CD4-positive, alpha-beta T cell treated with Interleukin-4 for 4 hours (primary cell): ENCODE measurements at regions not wholly inside any gene's neighbourhood (a gene's known extent, or its start where the extent isn't known, plus 50 kb on each side); places are given as distances from the start of the nearest gene placed in this dataset.
"Not testable (repeated sequence)": the region's sequence is repeated elsewhere in the genome, so short reads cannot be mapped to it uniquely, and the experiment has no call there.

Source experiments
- DNase-seq: peaks from one replicate; pipeline ENCODE4 v3.0.0-alpha.2; 2020

GRCh38 chr4:187449702-187450101 is 545.9 kb upstream of the ZFP42 start:
- DNase-seq, result no peak

DNA sequence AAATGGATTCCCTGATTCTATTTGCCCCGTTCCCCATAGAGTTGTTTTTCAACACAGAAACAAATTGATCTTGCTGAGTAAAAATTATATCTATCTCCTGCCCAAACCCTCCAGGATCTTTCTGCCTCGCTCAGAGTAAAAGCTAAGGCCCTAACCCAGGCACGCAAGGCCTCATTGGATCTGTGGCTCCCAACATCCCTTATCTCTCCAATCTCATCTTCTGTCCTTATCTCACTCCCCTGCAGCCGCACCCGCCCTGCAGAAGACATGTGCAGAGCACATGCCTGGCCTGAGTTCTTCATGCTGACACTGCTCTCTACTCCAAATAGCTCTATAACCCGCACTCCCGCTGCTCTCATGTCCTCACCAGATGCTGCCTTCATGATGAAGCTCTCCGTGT is 543.8 kb upstream of the ZFP42 start:
- no peak for DNase-seq

GRCh38 chr4:187460016-187460415 is 535.6 kb upstream of the ZFP42 start:
- DNase-seq, result no peak

- DNase-seq, result no peak
Measured at GRCh38 chr4:187464573-187464972, 531.0 kb upstream of the ZFP42 start.

DNA sequence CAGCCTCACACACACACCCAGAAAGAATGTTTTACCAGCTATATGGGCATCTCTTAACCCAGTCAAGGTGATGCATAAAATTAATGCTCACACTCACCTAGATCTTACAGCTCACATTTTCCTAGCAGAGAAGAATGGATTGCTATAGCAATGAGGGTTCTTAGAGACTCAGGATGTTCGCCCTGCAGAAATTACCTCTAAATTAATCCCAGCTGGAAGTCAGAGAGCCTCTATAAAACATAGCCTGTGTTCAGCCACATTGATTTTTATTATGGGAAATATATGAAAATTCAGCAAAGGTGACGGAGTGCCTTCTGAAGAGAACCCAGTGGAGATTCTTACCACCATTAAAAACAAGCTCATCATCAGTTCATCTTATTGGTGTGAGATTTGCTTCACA is 528.3 kb upstream of the ZFP42 start:
- DNase-seq, result no peak

- no peak for DNase-seq
Measured at GRCh38 chr4:187469627-187470026, 525.9 kb upstream of the ZFP42 start.

DNA sequence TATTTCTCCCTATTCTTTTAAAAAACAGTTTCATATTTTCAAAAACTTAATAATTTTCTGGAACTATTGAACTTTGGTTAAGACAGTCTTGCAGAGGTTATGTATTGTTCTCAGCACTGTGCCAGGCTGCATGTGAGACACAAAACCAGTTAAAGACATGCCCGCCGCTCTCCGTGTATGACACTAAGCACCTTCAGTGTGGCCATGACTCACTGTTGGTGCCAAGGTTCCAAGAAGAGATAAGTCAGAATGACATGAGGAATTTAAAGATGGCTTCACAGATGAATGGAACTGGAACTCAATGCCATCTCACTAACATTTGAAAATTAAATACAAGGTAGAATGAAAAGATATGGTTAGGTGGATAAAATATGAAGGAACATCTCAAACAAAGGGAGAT is 525.5 kb upstream of the ZFP42 start:
- DNase-seq, result no peak

DNA sequence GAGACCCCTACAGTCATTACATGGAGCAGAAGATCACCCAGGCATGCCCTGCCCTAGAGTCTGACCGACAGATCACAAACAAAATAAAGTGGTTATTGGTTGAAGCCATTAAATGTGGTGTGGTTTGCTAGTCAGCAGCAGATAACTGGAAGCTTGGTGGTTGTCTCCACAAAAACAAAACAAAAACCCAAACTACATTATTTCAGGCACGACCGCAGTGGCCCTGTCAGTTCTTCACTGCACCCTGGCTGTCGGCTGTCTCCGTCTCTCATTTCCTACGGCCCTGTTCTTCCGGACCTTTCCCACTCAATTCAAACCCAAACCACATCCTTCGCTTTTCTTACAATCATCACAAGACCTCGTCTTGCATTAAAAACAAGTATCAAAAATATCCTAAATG is 521.3 kb upstream of the ZFP42 start:
- DNase-seq, result no peak

DNA sequence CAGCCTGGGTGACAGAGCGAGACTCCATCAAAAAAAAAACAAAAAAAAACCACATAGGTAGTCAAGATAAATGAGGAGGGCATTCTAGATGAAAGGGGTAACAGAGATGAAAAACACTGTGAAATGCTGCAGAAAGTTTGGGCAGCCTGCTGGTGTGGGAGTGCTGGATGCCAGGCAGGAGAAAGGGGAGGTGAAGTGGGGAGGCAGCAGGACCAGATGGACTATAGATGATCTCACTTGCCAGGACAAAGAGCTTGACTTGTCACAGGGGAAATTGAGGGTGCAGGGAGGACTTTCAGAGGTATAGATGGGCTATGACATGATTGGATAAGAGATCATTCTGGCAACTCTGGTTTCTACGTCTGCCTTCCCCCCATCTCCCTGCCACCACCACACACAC is 519.7 kb upstream of the ZFP42 start:
- DNase-seq, result no peak

- no peak for DNase-seq
Measured at GRCh38 chr4:187477224-187477623, 518.3 kb upstream of the ZFP42 start.

- DNase-seq, result no peak
Measured at GRCh38 chr4:187478292-187479140, 517.1 kb upstream of the ZFP42 start.

- no peak for DNase-seq
Measured at GRCh38 chr4:187479511-187479910, 516.1 kb upstream of the ZFP42 start.

DNA sequence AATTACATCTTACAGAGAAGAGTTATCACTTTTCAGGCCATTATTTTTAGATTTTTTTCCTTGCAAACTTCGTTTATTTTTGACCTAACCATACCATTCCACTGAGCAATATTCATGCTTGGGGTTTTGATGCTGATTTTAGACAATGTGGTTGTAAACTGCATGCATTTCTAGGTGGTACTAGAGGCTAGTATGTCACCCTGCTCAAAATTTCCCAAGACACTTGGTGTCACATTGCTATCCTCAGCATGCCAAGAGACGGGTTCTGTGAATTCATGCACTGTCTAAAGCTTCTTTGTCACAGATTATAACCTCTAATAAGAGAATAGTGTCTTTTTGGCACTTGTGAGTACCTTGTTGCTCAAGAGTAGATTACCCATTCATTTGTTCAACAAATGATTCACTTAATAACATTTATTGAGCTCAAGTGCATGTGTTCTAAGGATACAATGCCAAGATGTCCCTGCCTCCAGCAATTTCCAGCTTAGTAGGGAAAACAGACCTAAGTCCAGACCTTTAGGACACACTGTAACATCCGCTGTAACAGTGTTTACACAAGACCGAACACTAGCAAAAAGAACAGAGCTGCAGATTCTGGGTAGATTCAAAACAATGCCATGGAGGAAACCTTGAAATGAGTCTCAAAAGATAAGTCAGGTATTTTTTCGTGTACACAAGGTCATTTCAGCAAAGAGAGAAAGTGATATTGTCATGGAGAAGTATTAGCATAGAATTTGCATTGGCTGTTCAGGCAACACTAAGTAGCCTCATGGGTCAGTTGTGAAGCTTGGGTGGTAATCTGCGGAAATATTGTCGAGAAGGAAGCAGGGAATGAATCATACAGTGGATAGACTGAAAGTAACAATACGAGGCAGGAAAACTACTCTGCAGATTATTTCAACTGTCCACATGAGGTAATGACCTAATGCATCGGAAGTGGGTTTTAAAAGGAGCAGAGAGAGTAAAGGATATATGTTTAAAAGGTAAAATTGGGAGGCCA is 515.1 kb upstream of the ZFP42 start:
- no peak for DNase-seq

DNA sequence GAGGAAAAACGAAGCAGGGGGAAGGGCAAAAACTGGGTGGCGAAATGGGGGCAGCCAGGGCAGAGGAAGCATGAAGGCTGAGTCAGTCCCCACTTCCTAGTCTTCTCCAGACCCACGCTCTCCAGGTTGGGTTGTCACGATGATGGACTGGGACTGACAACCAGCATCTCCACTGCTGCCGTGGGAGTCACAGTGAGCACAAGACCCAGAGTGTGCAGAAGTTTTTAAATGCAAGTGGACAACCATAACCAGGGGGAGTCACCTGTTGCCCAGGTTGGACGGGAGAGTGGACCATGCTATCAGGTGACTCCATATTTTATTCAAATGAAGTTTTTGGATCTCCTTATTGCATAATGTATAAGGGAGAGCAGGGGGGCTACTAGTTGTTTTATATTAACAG is 511.4 kb upstream of the ZFP42 start:
- no peak for DNase-seq

GRCh38 chr4:187485676-187486075 is 509.9 kb upstream of the ZFP42 start:
- DNase-seq, result no peak

- no peak for DNase-seq
Measured at GRCh38 chr4:187491286-187491685, 504.3 kb upstream of the ZFP42 start.

- no peak for DNase-seq
Measured at GRCh38 chr4:187491959-187492358, 503.6 kb upstream of the ZFP42 start.

DNA sequence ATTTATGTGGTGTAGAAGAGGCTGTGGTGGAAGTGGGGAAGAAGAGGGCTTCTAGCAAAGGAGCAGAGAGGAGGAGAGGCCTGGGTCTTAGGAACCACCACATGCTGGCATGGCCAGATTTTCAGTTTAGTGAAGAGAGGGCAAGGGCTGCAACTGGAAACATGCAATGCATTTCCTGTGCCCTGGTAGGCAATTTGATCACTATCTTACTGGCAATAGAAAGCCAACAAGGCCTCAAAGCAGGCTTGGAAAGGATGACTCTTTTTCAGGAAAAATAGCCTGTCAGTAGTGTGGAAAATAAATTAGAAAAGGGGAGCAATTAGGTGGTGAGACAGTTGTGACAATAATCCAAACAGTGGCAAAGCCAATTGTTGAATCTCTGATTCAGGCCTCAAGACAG is 501.9 kb upstream of the ZFP42 start:
- no peak for DNase-seq

GRCh38 chr4:187499956-187500355 is 495.6 kb upstream of the ZFP42 start:
- no peak for DNase-seq

- no peak for DNase-seq
Measured at GRCh38 chr4:187500796-187501195, 494.8 kb upstream of the ZFP42 start.

DNA sequence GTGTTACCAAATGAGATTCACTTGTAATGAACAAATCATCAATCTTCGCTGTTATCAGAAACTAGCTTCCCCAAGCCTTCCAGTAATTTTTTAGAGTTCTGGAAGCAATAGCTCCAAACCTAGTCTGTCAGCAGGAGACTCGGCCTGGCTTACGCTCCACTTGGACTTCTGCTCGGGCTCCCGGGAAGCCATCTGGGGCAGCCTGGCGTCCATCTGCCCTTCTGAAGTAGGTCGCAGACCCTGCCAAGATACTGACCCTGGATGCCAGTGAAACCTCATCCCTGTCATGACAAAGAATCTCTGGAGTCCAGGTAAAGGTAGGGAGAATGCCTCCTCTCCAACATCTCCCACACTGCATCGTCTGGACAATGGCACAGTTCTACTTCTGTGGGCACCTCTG is 493.8 kb upstream of the ZFP42 start:
- DNase-seq, result no peak

GRCh38 chr4:187504974-187505797 is 490.4 kb upstream of the ZFP42 start:
- no peak for DNase-seq

DNA sequence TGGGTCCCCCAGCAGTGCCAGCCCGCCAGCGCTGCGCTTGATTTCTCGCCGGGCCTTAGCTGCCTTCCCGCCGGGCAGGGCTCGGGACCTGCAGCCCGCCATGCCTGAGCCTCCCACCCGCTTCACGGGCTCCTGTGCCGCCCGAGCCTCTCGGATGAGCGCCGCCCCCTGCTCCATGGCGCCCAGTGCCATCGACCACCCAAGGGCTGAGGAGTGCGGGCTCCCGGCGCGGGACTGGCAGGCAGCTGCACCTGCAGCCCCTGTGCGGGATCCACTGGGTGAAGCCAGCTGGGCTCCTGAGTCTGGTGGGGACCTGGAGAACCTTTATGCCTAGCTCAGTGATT is 489.8 kb upstream of the ZFP42 start:
- DNase-seq, result not testable (repeated sequence)
